Left lung (tissue), 4 donors: ENCODE measurements at regions not wholly inside any gene's neighbourhood (a gene's known extent, or its start where the extent isn't known, plus 50 kb on each side); places are given as distances from the start of the nearest gene placed in this dataset.

Experiments used
- ATAC-seq: fragments of 200-7000 bp; cut with Tn5 transposase; one replicate; pipeline ENCODE4 v1.9.1; 2020; ENCODE audit warnings: moderate library complexity
- DNase-seq, 4 donors: peaks; one replicate each; pipeline ENCODE4 v3.0.0-alpha.2; 2013 to 2020
- H3K27ac ChIP-seq, 2 donors: fragments of 200-600 bp; sonication (generic) in 1 of 2; one replicate each; pipeline versions ENCODE4 v1.5.0 to v1.8.0; 2020 to 2021
- H3K27me3 ChIP-seq, 2 donors: fragments of 200-600 bp; sonication (generic) in 1 of 2; one replicate each; pipeline versions ENCODE4 v1.5.0 to v1.8.0; 2020 to 2021
- H3K36me3 ChIP-seq, 2 donors: fragments of 200-600 bp; sonication (generic) in 1 of 2; one replicate each; pipeline versions ENCODE4 v1.5.0 to v1.8.0; 2020 to 2021
- H3K4me1 ChIP-seq, 2 donors: fragments of 200-600 bp; one replicate each; pipeline ENCODE4 v1.8.0; 2021
- H3K4me3 ChIP-seq, 2 donors: fragments of 200-600 bp; sonication (generic) in 1 of 2; one replicate each; pipeline versions ENCODE4 v1.5.0 to v1.8.0; 2020 to 2021; ENCODE audit warnings: mild to moderate bottlenecking in 1 of 2
- H3K9me3 ChIP-seq, 2 donors: fragments of 200-600 bp; sonication (generic) in 1 of 2; one replicate each; pipeline versions ENCODE4 v1.5.0 to v1.8.0; 2020 to 2021
- CTCF ChIP-seq, 2 donors: fragments of 200-600 bp; sonication (generic) in 1 of 2; IDR thresholded peaks; one replicate each; pipeline versions ENCODE4 v1.5.0 to v1.8.0; 2021; ENCODE audit warnings: antibody characterized with exemption in 2 of 2
- intact Hi-C, 2 donors: fragments of 100-400 bp; cut with DNase I; formaldehyde crosslinking; loops; one replicate each; pipeline versions ENCODE4 v1.11.2 to v1.14.2; 2022
- donor health status: DM: no; HTN: yes; CAD: no.
- donor health status: DM: no; HTN: no; CAD: no.

DNA sequence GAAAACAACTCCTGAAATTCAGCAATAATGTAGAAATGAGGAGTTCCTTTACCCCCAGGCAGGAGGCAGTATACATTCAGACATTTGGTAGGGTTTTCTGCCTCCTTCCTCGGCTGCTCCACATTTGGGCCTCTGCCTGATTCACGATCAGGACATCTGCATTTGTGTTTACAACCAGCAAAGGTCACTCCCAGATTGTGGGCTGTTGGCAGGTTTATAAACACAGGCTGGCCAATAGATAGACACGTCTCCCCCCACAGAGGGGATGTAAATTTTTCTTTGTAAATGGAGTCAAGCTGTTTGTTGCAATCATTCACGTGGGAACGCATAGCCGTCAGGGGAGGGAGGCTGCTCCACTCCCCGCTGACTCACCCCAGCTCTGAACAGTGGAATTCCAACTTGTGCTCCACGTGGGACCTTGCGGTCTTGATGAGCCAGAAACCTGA lies 252.1 kb upstream of the N4BP1 start:
- DNase-seq: no peak
- TF ChIP-seq CTCF (IDR thresholded peaks at IDR 0.05): no peak
- Histone ChIP-seq H3K27ac (no peak overlapping the region), H3K27me3 (no peaks in the 10 kb centered on the region), H3K9me3 (peaks cover 0 to 5% of the 10 kb centered on the region in 2 donors), H3K4me3 (no peak overlapping the region), H3K4me1 (no peaks in the 10 kb centered on the region), H3K36me3 (no peaks in the 10 kb centered on the region)
- intact Hi-C loops: no loop called here
- no peak for ATAC-seq

- H3K9me3 ChIP-seq: no peaks in the 10 kb centered on the region
- no peak overlapping the region for H3K4me3 ChIP-seq
- DNase-seq: no peak
- TF ChIP-seq CTCF (IDR thresholded peaks at IDR 0.05): no peak
- no peaks in the 10 kb centered on the region for H3K36me3 ChIP-seq
- H3K27me3 ChIP-seq: no peaks in the 10 kb centered on the region
- no peaks in the 10 kb centered on the region for H3K4me1 ChIP-seq
- H3K27ac ChIP-seq: no peak overlapping the region
- intact Hi-C loops: no loop called here
- no peak for ATAC-seq
These were observed 250.4 kb upstream of the N4BP1 start for GRCh38 chr16:48860341-48860740.

DNA sequence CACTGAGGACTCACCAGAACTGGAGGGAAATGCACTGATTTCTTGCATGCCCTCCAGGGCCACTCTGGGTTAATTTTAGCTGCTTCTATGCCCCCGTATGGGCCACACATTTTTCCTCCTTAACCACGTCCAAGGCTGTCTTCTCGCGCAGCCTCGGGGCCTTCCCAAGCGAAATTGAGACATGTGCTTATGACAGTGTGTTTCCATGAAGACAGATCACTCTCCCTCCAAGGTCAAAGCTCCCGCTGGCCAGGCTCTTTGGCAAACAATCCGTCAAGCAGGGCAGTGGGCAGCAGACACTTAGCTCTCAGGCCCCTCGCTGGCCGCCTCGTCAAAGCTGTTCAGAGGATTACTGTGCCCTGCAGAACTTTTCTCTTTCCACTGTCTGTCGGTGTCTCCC lies 243.0 kb upstream of the N4BP1 start:
- no peak overlapping the region for H3K4me3 ChIP-seq
- ATAC-seq: no peak
- TF ChIP-seq CTCF (IDR thresholded peaks at IDR 0.05): no peak
- no peaks in the 10 kb centered on the region for H3K36me3 ChIP-seq
- peaks cover 0 to 13% of the 10 kb centered on the region in 2 donors for H3K27me3 ChIP-seq
- no peaks in the 10 kb centered on the region for H3K9me3 ChIP-seq
- intact Hi-C loops: no loop called here
- no peaks in the 10 kb centered on the region for H3K4me1 ChIP-seq
- no peak for DNase-seq
- H3K27ac ChIP-seq: no peak overlapping the region

GRCh38 chr16:48852458-48852857 lies 242.5 kb upstream of the N4BP1 start:
- no peak for TF ChIP-seq CTCF (IDR thresholded peaks at IDR 0.05)
- H3K27me3 ChIP-seq: peaks cover 0 to 13% of the 10 kb centered on the region in 2 donors
- H3K4me3 ChIP-seq: no peak overlapping the region
- no peaks in the 10 kb centered on the region for H3K36me3 ChIP-seq
- no peaks in the 10 kb centered on the region for H3K4me1 ChIP-seq
- no peak overlapping the region for H3K27ac ChIP-seq
- intact Hi-C loops: no loop called here
- no peaks in the 10 kb centered on the region for H3K9me3 ChIP-seq
- no peak for ATAC-seq
- DNase-seq: no peak

DNA sequence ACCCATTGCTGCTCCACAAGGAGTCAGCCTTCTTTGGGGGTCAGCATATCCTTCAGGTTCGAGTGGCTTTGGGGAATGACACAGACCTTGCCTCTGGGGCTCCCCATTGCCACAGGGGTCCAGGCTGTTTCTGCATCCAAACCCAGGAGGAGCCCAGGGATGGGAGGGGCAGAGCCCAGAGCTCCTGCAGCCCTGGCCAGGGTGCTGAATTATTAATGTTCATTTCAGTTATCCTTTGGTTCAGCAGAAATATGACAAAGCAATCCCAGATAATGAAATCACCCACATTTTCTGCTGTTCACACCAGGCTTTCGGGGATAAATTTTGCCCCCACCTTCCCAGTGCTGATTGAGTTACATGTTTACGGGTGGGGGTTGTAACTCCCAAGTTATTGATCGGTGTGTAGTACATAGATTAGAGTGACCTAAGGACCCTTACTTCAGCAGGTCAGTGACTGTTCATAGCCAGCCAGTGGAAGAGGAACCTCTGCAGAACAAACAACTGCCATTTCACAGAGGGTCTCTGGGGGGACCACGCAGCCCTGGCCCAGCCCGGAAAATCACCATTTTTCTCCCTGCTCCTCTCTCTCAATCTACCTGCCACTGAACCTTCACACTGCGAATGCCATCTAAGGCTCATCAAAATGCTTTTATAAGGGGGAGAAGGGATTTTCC lies 240.3 kb upstream of the N4BP1 start:
- Histone ChIP-seq H3K27ac (no peak overlapping the region), H3K27me3 (peaks cover 0 to 13% of the 10 kb centered on the region in 2 donors), H3K36me3 (no peaks in the 10 kb centered on the region), H3K4me1 (no peaks in the 10 kb centered on the region), H3K9me3 (no peaks in the 10 kb centered on the region), H3K4me3 (no peak overlapping the region)
- intact Hi-C loops: no loop called here
- no peak for DNase-seq
- ATAC-seq: no peak
- TF ChIP-seq CTCF (IDR thresholded peaks at IDR 0.05): no peak
